Mucosa of rectum (tissue), 2 donors: ENCODE measurements at regions not wholly inside any gene's neighbourhood (a gene's known extent, or its start where the extent isn't known, plus 50 kb on each side); places are given as distances from the start of the nearest gene placed in this dataset.
"Not testable (repeated sequence)": the region's sequence is repeated elsewhere in the genome, so short reads cannot be mapped to it uniquely, and the experiment has no call there.

Source experiments
- H3K27ac ChIP-seq, 2 donors: one replicate each; pipeline ENCODE4 v1.7.0; 2013; ENCODE audit warnings: inconsistent platforms in 2 of 2, low read depth in 2 of 2, low read length in 2 of 2
- H3K27me3 ChIP-seq, 2 donors: one replicate each; pipeline ENCODE4 v1.7.0; 2013; ENCODE audit warnings: low read length in 2 of 2; ENCODE audit not compliant: control insufficient read depth in 2 of 2, insufficient read depth in 2 of 2
- H3K36me3 ChIP-seq, 2 donors: one replicate each; pipeline ENCODE4 v1.7.0; 2013; ENCODE audit warnings: low read length in 2 of 2; ENCODE audit not compliant: control insufficient read depth in 2 of 2, insufficient read depth in 2 of 2
- H3K4me1 ChIP-seq, 2 donors: one replicate each; pipeline ENCODE4 v1.7.0; 2013; ENCODE audit warnings: low read length in 2 of 2, mild to moderate bottlenecking in 1 of 2; ENCODE audit not compliant: control insufficient read depth in 2 of 2, insufficient read depth in 2 of 2
- H3K4me3 ChIP-seq, 2 donors: one replicate each; pipeline ENCODE4 v1.7.0; 2013; ENCODE audit warnings: low read length in 2 of 2
- H3K9ac ChIP-seq, 2 donors: one replicate each; pipeline ENCODE4 v1.7.0; 2013; ENCODE audit warnings: low read length in 2 of 2, low read depth in 1 of 2, mild to moderate bottlenecking in 1 of 2
- H3K9me3 ChIP-seq, 2 donors: one replicate each; pipeline ENCODE4 v1.7.0; 2013; ENCODE audit warnings: low read length in 2 of 2; ENCODE audit not compliant: control insufficient read depth in 2 of 2
- donor health status: healthy.
- donor health status: Normal muscosa, but diverticular disease.

- Histone ChIP-seq H3K4me1 (no peaks in the 10 kb centered on the region), H3K4me3 (no peak overlapping the region), H3K27ac (no peak overlapping the region), H3K9me3 (no peaks in the 10 kb centered on the region), H3K36me3 (no peaks in the 10 kb centered on the region), H3K27me3 (no peaks in the 10 kb centered on the region), H3K9ac (no peak overlapping the region)
These were observed 473.0 kb downstream of the PLK2 start for GRCh38 chr5:57986761-57987341.

- no peak overlapping the region for H3K4me3 ChIP-seq
- H3K36me3 ChIP-seq: no peaks in the 10 kb centered on the region
- no peaks in the 10 kb centered on the region for H3K27me3 ChIP-seq
- no peaks in the 10 kb centered on the region for H3K9me3 ChIP-seq
- no peak overlapping the region for H3K9ac ChIP-seq
- no peak overlapping the region for H3K27ac ChIP-seq
- no peaks in the 10 kb centered on the region for H3K4me1 ChIP-seq
These were observed 476.5 kb downstream of the PLK2 start for GRCh38 chr5:57983426-57983825.

GRCh38 chr5:57979671-57980070, 480.2 kb downstream of the PLK2 start:
- H3K9ac ChIP-seq: no peak overlapping the region
- H3K27me3 ChIP-seq: no peaks in the 10 kb centered on the region
- H3K9me3 ChIP-seq: no peaks in the 10 kb centered on the region
- H3K36me3 ChIP-seq: no peaks in the 10 kb centered on the region
- H3K4me1 ChIP-seq: no peaks in the 10 kb centered on the region
- no peak overlapping the region for H3K27ac ChIP-seq
- no peak overlapping the region for H3K4me3 ChIP-seq

- Histone ChIP-seq H3K4me1 (no peaks in the 10 kb centered on the region), H3K9ac (no peak overlapping the region), H3K4me3 (no peak overlapping the region), H3K9me3 (no peaks in the 10 kb centered on the region), H3K27ac (no peak overlapping the region), H3K36me3 (no peaks in the 10 kb centered on the region), H3K27me3 (no peaks in the 10 kb centered on the region)
These were observed 483.4 kb downstream of the PLK2 start for GRCh38 chr5:57976506-57976905.

- H3K4me1 ChIP-seq, H3K36me3 ChIP-seq, H3K9me3 ChIP-seq, H3K27ac ChIP-seq, H3K4me3 ChIP-seq, H3K27me3 ChIP-seq, H3K9ac ChIP-seq: not testable (repeated sequence)
These were observed 487.8 kb downstream of the PLK2 start for GRCh38 chr5:57972099-57972498.

- H3K4me3 ChIP-seq: no peak overlapping the region
- H3K9ac ChIP-seq: no peak overlapping the region
- H3K27me3 ChIP-seq: no peaks in the 10 kb centered on the region
- H3K9me3 ChIP-seq: peaks cover 0 to 5% of the 10 kb centered on the region in 2 donors
- H3K4me1 ChIP-seq: no peaks in the 10 kb centered on the region
- H3K36me3 ChIP-seq: no peaks in the 10 kb centered on the region
- H3K27ac ChIP-seq: no peak overlapping the region
These were observed 478.0 kb upstream of the ACTBL2 start for GRCh38 chr5:57960569-57960968.

GRCh38 chr5:57956636-57957035, 474.0 kb upstream of the ACTBL2 start:
- no peaks in the 10 kb centered on the region for H3K27me3 ChIP-seq
- H3K4me1 ChIP-seq: no peaks in the 10 kb centered on the region

GRCh38 chr5:57955511-57955910, 472.9 kb upstream of the ACTBL2 start:
- Histone ChIP-seq H3K27me3 (no peaks in the 10 kb centered on the region), H3K4me1 (no peaks in the 10 kb centered on the region), H3K4me3 (no peak overlapping the region), H3K36me3 (no peaks in the 10 kb centered on the region), H3K27ac (no peak overlapping the region), H3K9ac (no peak overlapping the region), H3K9me3 (no peaks in the 10 kb centered on the region)

More at GRCh38 chr5:57956636-57957035, 474.0 kb upstream of the ACTBL2 start:
- H3K27ac ChIP-seq: no peak overlapping the region
- no peak overlapping the region for H3K9ac ChIP-seq
- H3K9me3 ChIP-seq: no peaks in the 10 kb centered on the region
- H3K4me3 ChIP-seq: no peak overlapping the region
- no peaks in the 10 kb centered on the region for H3K36me3 ChIP-seq

GRCh38 chr5:57953792-57954191, 471.2 kb upstream of the ACTBL2 start:
- H3K4me1 ChIP-seq: no peaks in the 10 kb centered on the region
- H3K9ac ChIP-seq: no peak overlapping the region
- H3K36me3 ChIP-seq: no peaks in the 10 kb centered on the region
- H3K4me3 ChIP-seq: no peak overlapping the region
- H3K27me3 ChIP-seq: no peaks in the 10 kb centered on the region
- H3K27ac ChIP-seq: no peak overlapping the region
- H3K9me3 ChIP-seq: no peaks in the 10 kb centered on the region

GRCh38 chr5:57950616-57951228, 468.1 kb upstream of the ACTBL2 start:
- Histone ChIP-seq H3K9me3 (no peaks in the 10 kb centered on the region), H3K4me3 (no peak overlapping the region), H3K4me1 (no peaks in the 10 kb centered on the region), H3K27ac (no peak overlapping the region), H3K36me3 (no peaks in the 10 kb centered on the region), H3K27me3 (no peaks in the 10 kb centered on the region), H3K9ac (no peak overlapping the region)
